H1 (cell line): ENCODE measurements at regions not wholly inside any gene's neighbourhood (a gene's known extent, or its start where the extent isn't known, plus 50 kb on each side); places are given as distances from the start of the nearest gene placed in this dataset.

ENCODE experiments used
- CTCF ChIA-PET: fragments of 300-600 bp; sonication (Branson Sonifier 250); formaldehyde crosslinking; loops from one replicate; lab custom pipeline; 2021; ENCODE audit not compliant: partially characterized antibody; lab: Charles Lee
- POLR2A ChIA-PET: fragments of 300-600 bp; sonication (Branson Sonifier 250); formaldehyde crosslinking; loops from one replicate; lab custom pipeline; 2021; ENCODE audit warnings: inconsistent platforms; ENCODE audit not compliant: partially characterized antibody; lab: Charles Lee
- DNase-seq, 2 experiments: peaks; one replicate each; pipeline versions ENCODE4 v3.0.0 to v3.0.0-alpha.2; 2010 to 2022; ENCODE audit warnings: low spot score in 2 of 2, low read depth in 1 of 2, mixed read lengths in 1 of 2
- FAIRE-seq: peaks from 2 replicates; lab custom pipeline; 2011; peaks lifted over from hg19 to GRCh38; lab: Jason Lieb, UNC
- H2AFZ ChIP-seq: 2 replicates; pipeline ENCODE4 v1.8.1; 2012; ENCODE audit warnings: low read length, inconsistent platforms
- H2AK5ac ChIP-seq: 2 replicates; pipeline ENCODE4 v1.6.1; 2013; ENCODE audit warnings: low read depth, low read length
- H2BK120ac ChIP-seq: replicated peaks from 2 replicates; pipeline ENCODE3; 2013; ENCODE audit warnings: low read depth, low read length, inconsistent platforms
- H2BK12ac ChIP-seq: 2 replicates; pipeline ENCODE4 v1.6.1; 2013; ENCODE audit warnings: low read depth, low read length
- H2BK15ac ChIP-seq: 2 replicates; pipeline ENCODE4 v1.6.1; 2013; ENCODE audit warnings: low read length
- H2BK20ac ChIP-seq: 2 replicates; pipeline ENCODE4 v1.6.1; 2013; ENCODE audit warnings: low read length
- H2BK5ac ChIP-seq: 2 replicates; pipeline ENCODE4 v1.6.1; 2013; ENCODE audit warnings: low read depth, low read length
- H3K14ac ChIP-seq: 2 replicates; pipeline ENCODE4 v1.6.1; 2013; ENCODE audit warnings: inconsistent platforms; ENCODE audit not compliant: insufficient read length
- H3K18ac ChIP-seq: 2 replicates; pipeline ENCODE4 v1.6.1; 2013; ENCODE audit warnings: low read length; ENCODE audit errors: extremely low read depth
- H3K23ac ChIP-seq: 2 replicates; pipeline ENCODE4 v1.6.1; 2013; ENCODE audit warnings: inconsistent platforms; ENCODE audit not compliant: insufficient read length
- H3K23me2 ChIP-seq: 2 replicates; pipeline ENCODE4 v1.6.1; 2013; ENCODE audit warnings: low read depth, low read length
- H3K27ac ChIP-seq: 2 replicates; pipeline ENCODE4 v1.6.1; 2011; ENCODE audit warnings: low read depth, low read length, inconsistent platforms
- H3K27me3 ChIP-seq, 4 experiments: replicated peaks in 1 of 4; 1 replicate in 1 of 4; 2 replicates in 3 of 4; pipeline versions ENCODE4 v1.6.1 to v1.8.1; 2011 to 2013; ENCODE audit warnings: low read length in 3 of 4, mild to moderate bottlenecking in 3 of 4, inconsistent platforms in 2 of 4, mixed read lengths in 2 of 4, moderate library complexity in 1 of 4; ENCODE audit not compliant: control insufficient read depth in 3 of 4, insufficient read depth in 3 of 4; ENCODE audit errors: extremely low read depth in 1 of 4
- H3K36me3 ChIP-seq, 4 experiments: 2 replicates each; pipeline versions ENCODE4 v1.6.1 to v1.8.1; 2011 to 2013; ENCODE audit warnings: mild to moderate bottlenecking in 4 of 4, low read length in 3 of 4, moderate library complexity in 2 of 4, control low read depth in 1 of 4, inconsistent platforms in 1 of 4; ENCODE audit not compliant: insufficient read depth in 4 of 4, control insufficient read depth in 2 of 4
- H3K4ac ChIP-seq: replicated peaks from 2 replicates; pipeline ENCODE3; 2013; ENCODE audit warnings: low read length, low read depth, mixed read lengths, inconsistent platforms; ENCODE audit not compliant: insufficient read length
- H3K4me1 ChIP-seq, 4 experiments: replicated peaks in 1 of 4; 1 replicate in 1 of 4; 2 replicates in 3 of 4; pipeline versions ENCODE4 v1.6.1 to v1.8.1; 2011 to 2013; ENCODE audit warnings: low read length in 3 of 4, inconsistent platforms in 2 of 4, mixed read lengths in 1 of 4; ENCODE audit not compliant: insufficient read depth in 4 of 4, control insufficient read depth in 3 of 4
- H3K4me2 ChIP-seq, 2 experiments: 2 replicates each; pipeline versions ENCODE4 v1.6.1 to v1.8.1; 2011 to 2013; ENCODE audit warnings: low read depth in 2 of 2, low read length in 2 of 2, control low read depth in 1 of 2, inconsistent platforms in 1 of 2, mild to moderate bottlenecking in 1 of 2; ENCODE audit not compliant: insufficient read depth in 1 of 2
- H3K4me3 ChIP-seq, 4 experiments: fragments of 200-600, 300-600 bp in 1 of 4; sonication (generic), shearing (Covaris generic), sonication (Bioruptor Twin) in 1 of 4; 2 replicates each; pipeline versions ENCODE4 v1.5.1 to v1.8.1; 2011 to 2016; ENCODE audit warnings: low read length in 4 of 4, low read depth in 3 of 4, control low read depth in 2 of 4, inconsistent platforms in 2 of 4, mild to moderate bottlenecking in 2 of 4, mixed read lengths in 1 of 4, moderate library complexity in 1 of 4; ENCODE audit not compliant: insufficient read depth in 2 of 4; ENCODE audit errors: extremely low read depth in 1 of 4
- H3K56ac ChIP-seq: replicated peaks from 2 replicates; pipeline ENCODE3; 2013; ENCODE audit warnings: low read depth, mild to moderate bottlenecking, mixed read lengths, low read length, inconsistent platforms; ENCODE audit not compliant: insufficient read length
- H3K79me1 ChIP-seq: 2 replicates; pipeline ENCODE4 v1.6.1; 2013; ENCODE audit warnings: low read depth, low read length, control low read depth
- H3K79me2 ChIP-seq, 2 experiments: 2 replicates each; pipeline versions ENCODE4 v1.6.1 to v1.8.1; 2012 to 2013; ENCODE audit warnings: low read length in 2 of 2, mild to moderate bottlenecking in 2 of 2, inconsistent platforms in 1 of 2; ENCODE audit not compliant: insufficient read depth in 2 of 2, control insufficient read depth in 1 of 2
- H3K9ac ChIP-seq, 4 experiments: replicated peaks in 1 of 4; 1 replicate in 1 of 4; 2 replicates in 3 of 4; pipeline versions ENCODE4 v1.6.1 to v1.8.1; 2011 to 2013; ENCODE audit warnings: low read depth in 3 of 4, low read length in 3 of 4, control low read depth in 2 of 4, mild to moderate bottlenecking in 2 of 4, moderate library complexity in 2 of 4, inconsistent platforms in 1 of 4; ENCODE audit errors: extremely low read depth in 1 of 4
- H3K9me3 ChIP-seq, 2 experiments: 2 replicates each; pipeline versions ENCODE4 v1.6.1 to v1.8.1; 2012 to 2013; ENCODE audit warnings: mild to moderate bottlenecking in 2 of 2, moderate library complexity in 2 of 2, control low read depth in 1 of 2, inconsistent platforms in 1 of 2, low read depth in 1 of 2, low read length in 1 of 2, mixed read lengths in 1 of 2; ENCODE audit not compliant: insufficient read depth in 2 of 2
- H4K20me1 ChIP-seq, 2 experiments: replicated peaks in 1 of 2; 2 replicates each; pipeline versions ENCODE3 to v1.8.1; 2011 to 2013; ENCODE audit warnings: inconsistent platforms in 2 of 2, low read length in 2 of 2, mild to moderate bottlenecking in 1 of 2; ENCODE audit not compliant: insufficient read depth in 2 of 2, control insufficient read depth in 1 of 2
- H4K5ac ChIP-seq: 2 replicates; pipeline ENCODE4 v1.6.1; 2013; ENCODE audit warnings: low read length, low read depth, mixed read lengths, inconsistent platforms; ENCODE audit not compliant: insufficient read length
- H4K8ac ChIP-seq: 2 replicates; pipeline ENCODE4 v1.8.0; 2013; ENCODE audit warnings: mild to moderate bottlenecking, moderate library complexity, low read length, inconsistent platforms; ENCODE audit not compliant: insufficient read depth; ENCODE audit errors: extremely low read depth
- H4K91ac ChIP-seq: replicated peaks from 2 replicates; pipeline ENCODE3; 2013; ENCODE audit warnings: low read length, mixed read lengths, inconsistent platforms; ENCODE audit not compliant: insufficient read length
- HDAC6 ChIP-seq: IDR thresholded peaks from one replicate; pipeline ENCODE4 v1.7.1; 2012; ENCODE audit warnings: low read depth, mild to moderate bottlenecking, inconsistent platforms, low read length, moderate library complexity
- RBBP5 ChIP-seq: IDR thresholded peaks from 2 replicates; pipeline ENCODE4 v1.7.1; 2012; ENCODE audit warnings: low read depth, mild to moderate bottlenecking, inconsistent platforms, low read length, moderate library complexity, borderline replicate concordance
- SP4 ChIP-seq: IDR thresholded peaks from 2 replicates; pipeline ENCODE4 v1.6.1; 2012; ENCODE audit warnings: low read length, inconsistent platforms
- USF2 ChIP-seq: IDR thresholded peaks from 2 replicates; pipeline ENCODE4 v1.6.1; 2011; ENCODE audit warnings: low read length, improper control_type of control experiment

DNA sequence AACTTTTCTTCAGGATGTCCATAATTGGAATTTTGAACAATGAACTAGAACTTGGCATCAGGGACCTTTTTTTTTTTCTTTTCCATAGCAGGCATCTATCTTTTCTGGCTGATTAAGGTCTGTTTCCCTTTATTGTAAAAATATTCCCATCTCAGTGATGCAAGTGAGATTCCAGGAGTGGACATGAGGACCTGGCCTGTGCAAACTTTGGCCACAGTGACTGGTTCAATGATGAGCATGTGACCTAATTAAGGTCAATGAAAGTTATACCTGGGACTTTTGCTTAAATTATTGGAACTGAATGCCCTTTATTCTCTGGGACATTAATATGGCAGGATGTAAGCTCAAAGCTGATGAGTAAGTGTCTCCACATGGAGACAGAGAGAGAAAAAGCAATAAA is 83.8 kb downstream of the DIO2 start:
- no peak overlapping the region for H3K14ac ChIP-seq

More for the DNA sequence above, 83.8 kb downstream of the DIO2 start:
- no peak overlapping the region for H3K4me3 ChIP-seq
- H3K9ac ChIP-seq: no peak overlapping the region
- no peak overlapping the region for H3K4me2 ChIP-seq
- H2AFZ ChIP-seq: no peak overlapping the region
- no peak overlapping the region for H4K8ac ChIP-seq
- H2BK12ac ChIP-seq: no peak overlapping the region
- H4K20me1 ChIP-seq: no peaks in the 10 kb centered on the region
- H4K91ac ChIP-seq: no peak overlapping the region
- no peak overlapping the region for H2BK20ac ChIP-seq
- no peak overlapping the region for H2AK5ac ChIP-seq
- H2BK15ac ChIP-seq: no peak overlapping the region
- no peak overlapping the region for H3K27ac ChIP-seq
- no peak overlapping the region for H3K56ac ChIP-seq
- H3K18ac ChIP-seq: no peak overlapping the region
- peaks cover 0 to 2% (median 0%) of the 10 kb centered on the region in 4 experiments; a peak in 1 of 7 replicates for H3K27me3 ChIP-seq
- TF ChIP-seq USF2: no peak
- TF ChIP-seq HDAC6: no peak
- no peak for TF ChIP-seq SP4
- no peak for TF ChIP-seq RBBP5
- no peak for DNase-seq
- no peaks in the 10 kb centered on the region for H3K79me2 ChIP-seq
- H3K23me2 ChIP-seq: no peaks in the 10 kb centered on the region
- POLR2A ChIA-PET: no interaction called here
- no peak overlapping the region for H3K4ac ChIP-seq
- no peaks in the 10 kb centered on the region for H3K4me1 ChIP-seq
- no peak overlapping the region for H2BK120ac ChIP-seq
- H3K79me1 ChIP-seq: no peaks in the 10 kb centered on the region
- H2BK5ac ChIP-seq: no peak overlapping the region
- no peak overlapping the region for H4K5ac ChIP-seq
- peaks cover 4 to 10% of the 10 kb centered on the region in 2 experiments; a peak in 3 of 4 replicates for H3K9me3 ChIP-seq
- CTCF ChIA-PET: no interaction called here
- no peak for FAIRE-seq
- H3K23ac ChIP-seq: no peak overlapping the region
- H3K36me3 ChIP-seq: no peaks in the 10 kb centered on the region
